ENCODE measurements at regions not wholly inside any gene's neighbourhood (a gene's known extent, or its start where the extent isn't known, plus 50 kb on each side); places are given as distances from the start of the nearest gene placed in this dataset.

DNA sequence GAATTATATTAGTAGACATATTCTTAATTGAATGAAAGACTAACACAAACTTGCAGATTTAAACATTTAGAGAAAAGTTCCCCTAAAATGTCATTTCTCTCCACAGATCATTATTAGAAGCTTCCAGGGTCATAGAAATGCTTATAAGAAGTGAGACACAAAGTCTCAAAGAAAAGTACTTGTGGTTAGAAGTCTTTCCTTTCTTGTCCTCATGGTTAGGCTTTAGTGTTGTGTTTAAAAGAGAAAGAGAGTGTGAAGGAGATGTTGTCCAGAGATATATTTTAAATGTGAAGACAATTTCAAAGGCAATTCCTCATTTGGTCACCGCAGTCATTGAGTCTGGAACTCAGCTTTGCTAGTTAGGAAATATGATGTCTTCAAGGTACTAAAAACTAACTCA, 230.4 kb upstream of the ARPP21 start:
- DNase-seq = no peak
- no peaks in the 10 kb centered on the region for H3K36me3 Mint-ChIP-seq (ENCODE audit: insufficient read depth, unreplicated experiment)
- Histone ChIP-seq H3K27me3 (replicated peaks; ENCODE audit: control insufficient read depth, insufficient read depth, low read length) (no peaks in the 10 kb centered on the region), H3K36me3 (ENCODE audit: control insufficient read depth, insufficient read depth, low read length) (no peaks in the 10 kb centered on the region), H3K4me3 (ENCODE audit: low read depth, low read length) (no peak overlapping the region), H3K4me1 (no peaks in the 10 kb centered on the region), H3K9me3 (no peaks in the 10 kb centered on the region)
- H3K4me1 Mint-ChIP-seq (ENCODE audit: low read depth, unreplicated experiment) = no peaks in the 10 kb centered on the region
- ChIA-PET POLR2A (no interaction called here), CTCF (no interaction called here)
- intact Hi-C loops (cut with micrococcal nuclease; ENCODE audit: unreplicated experiment) = no loop called here
- no peaks in the 10 kb centered on the region for H3K9me3 Mint-ChIP-seq (ENCODE audit: unreplicated experiment)
- H3K27me3 Mint-ChIP-seq (ENCODE audit: insufficient read depth, unreplicated experiment) = peaks cover 21% of the 10 kb centered on the region
- H3K4me3 Mint-ChIP-seq (ENCODE audit: unreplicated experiment) = no peak overlapping the region
- TF ChIP-seq, protein P1, sequence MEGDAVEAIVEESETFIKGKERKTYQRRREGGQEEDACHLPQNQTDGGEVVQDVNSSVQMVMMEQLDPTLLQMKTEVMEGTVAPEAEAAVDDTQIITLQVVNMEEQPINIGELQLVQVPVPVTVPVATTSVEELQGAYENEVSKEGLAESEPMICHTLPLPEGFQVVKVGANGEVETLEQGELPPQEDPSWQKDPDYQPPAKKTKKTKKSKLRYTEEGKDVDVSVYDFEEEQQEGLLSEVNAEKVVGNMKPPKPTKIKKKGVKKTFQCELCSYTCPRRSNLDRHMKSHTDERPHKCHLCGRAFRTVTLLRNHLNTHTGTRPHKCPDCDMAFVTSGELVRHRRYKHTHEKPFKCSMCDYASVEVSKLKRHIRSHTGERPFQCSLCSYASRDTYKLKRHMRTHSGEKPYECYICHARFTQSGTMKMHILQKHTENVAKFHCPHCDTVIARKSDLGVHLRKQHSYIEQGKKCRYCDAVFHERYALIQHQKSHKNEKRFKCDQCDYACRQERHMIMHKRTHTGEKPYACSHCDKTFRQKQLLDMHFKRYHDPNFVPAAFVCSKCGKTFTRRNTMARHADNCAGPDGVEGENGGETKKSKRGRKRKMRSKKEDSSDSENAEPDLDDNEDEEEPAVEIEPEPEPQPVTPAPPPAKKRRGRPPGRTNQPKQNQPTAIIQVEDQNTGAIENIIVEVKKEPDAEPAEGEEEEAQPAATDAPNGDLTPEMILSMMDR (IDR thresholded peaks at IDR 0.05; ENCODE audit: insufficient read depth in 1 of 2, low read depth in 1 of 2, low read length in 1 of 2, severe bottlenecking in 1 of 2, unreplicated experiment in 1 of 2) = no peak
- H3K27ac Mint-ChIP-seq (ENCODE audit: unreplicated experiment) = no peak overlapping the region
- no TSS peak for BruUV-seq (replicated peaks)

DNA sequence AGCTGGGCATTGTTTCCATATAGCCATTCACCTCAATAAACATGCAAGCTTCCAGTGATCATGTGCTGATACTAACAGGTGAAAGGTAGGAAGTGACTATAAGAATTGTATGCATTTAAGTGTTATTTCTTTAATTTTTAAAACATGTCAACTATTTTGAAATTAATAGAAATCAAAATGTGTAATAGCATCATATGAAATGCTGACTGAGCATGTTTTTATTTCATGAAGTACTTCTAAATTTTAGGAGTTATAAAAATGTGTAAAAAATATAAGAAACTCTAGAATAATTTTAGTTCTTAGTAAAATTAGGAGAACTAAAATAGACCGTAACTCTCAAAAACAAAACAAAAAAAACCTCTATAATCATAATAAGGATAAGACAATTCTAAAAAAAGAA, 229.3 kb upstream of the ARPP21 start:
- Histone ChIP-seq H3K9me3 (no peaks in the 10 kb centered on the region), H3K27me3 (replicated peaks; ENCODE audit: control insufficient read depth, insufficient read depth, low read length) (no peaks in the 10 kb centered on the region), H3K4me3 (ENCODE audit: low read depth, low read length) (no peak overlapping the region), H3K36me3 (ENCODE audit: control insufficient read depth, insufficient read depth, low read length) (no peaks in the 10 kb centered on the region), H3K4me1 (no peaks in the 10 kb centered on the region)
- H3K9me3 Mint-ChIP-seq (ENCODE audit: unreplicated experiment) = no peaks in the 10 kb centered on the region
- ChIA-PET CTCF (no interaction called here), POLR2A (no interaction called here)
- H3K27me3 Mint-ChIP-seq (ENCODE audit: insufficient read depth, unreplicated experiment) = peaks cover 21% of the 10 kb centered on the region
- no peaks in the 10 kb centered on the region for H3K4me1 Mint-ChIP-seq (ENCODE audit: low read depth, unreplicated experiment)
- H3K4me3 Mint-ChIP-seq (ENCODE audit: unreplicated experiment) = no peak overlapping the region
- BruUV-seq (replicated peaks) = no TSS peak
- H3K27ac Mint-ChIP-seq (ENCODE audit: unreplicated experiment) = no peak overlapping the region
- intact Hi-C loops (cut with micrococcal nuclease; ENCODE audit: unreplicated experiment) = no loop called here
- TF ChIP-seq, protein P1 (IDR thresholded peaks at IDR 0.05; ENCODE audit: insufficient read depth in 1 of 2, low read depth in 1 of 2, low read length in 1 of 2, severe bottlenecking in 1 of 2, unreplicated experiment in 1 of 2) = no peak
- no peak for DNase-seq
- H3K36me3 Mint-ChIP-seq (ENCODE audit: insufficient read depth, unreplicated experiment) = no peaks in the 10 kb centered on the region

GRCh38 chr3:35413483-35413882, 225.8 kb upstream of the ARPP21 start:
- Mint-ChIP-seq H3K9me3 (ENCODE audit: unreplicated experiment) (no peaks in the 10 kb centered on the region), H3K27ac (ENCODE audit: unreplicated experiment) (no peak overlapping the region), H3K36me3 (ENCODE audit: insufficient read depth, unreplicated experiment) (no peaks in the 10 kb centered on the region), H3K4me3 (ENCODE audit: unreplicated experiment) (no peak overlapping the region), H3K27me3 (ENCODE audit: insufficient read depth, unreplicated experiment) (peaks cover 10% of the 10 kb centered on the region), H3K4me1 (ENCODE audit: low read depth, unreplicated experiment) (no peaks in the 10 kb centered on the region)
- Histone ChIP-seq H3K4me1 (no peaks in the 10 kb centered on the region), H3K27me3 (replicated peaks; ENCODE audit: control insufficient read depth, insufficient read depth, low read length) (no peaks in the 10 kb centered on the region), H3K4me3 (ENCODE audit: low read depth, low read length) (no peak overlapping the region), H3K36me3 (ENCODE audit: control insufficient read depth, insufficient read depth, low read length) (no peaks in the 10 kb centered on the region), H3K9me3 (no peaks in the 10 kb centered on the region)
- no TSS peak for BruUV-seq (replicated peaks)
- no peak for DNase-seq
- intact Hi-C loops (cut with micrococcal nuclease; ENCODE audit: unreplicated experiment) = no loop called here
- ChIA-PET CTCF (no interaction called here), POLR2A (no interaction called here)
- TF ChIP-seq, protein P1 (IDR thresholded peaks at IDR 0.05; ENCODE audit: insufficient read depth in 1 of 2, low read depth in 1 of 2, low read length in 1 of 2, severe bottlenecking in 1 of 2, unreplicated experiment in 1 of 2) = no peak

Data from Caco-2 (cell line).